GM12878 (cell line): ENCODE measurements at regions not wholly inside any gene's neighbourhood (a gene's known extent, or its start where the extent isn't known, plus 50 kb on each side); places are given as distances from the start of the nearest gene placed in this dataset.

Source experiments
- ATAC-seq: fragments of 200-7000 bp; cut with Tn5 transposase; 3 replicates; pipeline ENCODE4 v1.9.1; 2020; ENCODE audit warnings: mild to moderate bottlenecking, moderate library complexity
- BruUV-seq: library from RNA; stranded (reverse); fragments of 400-500 nt; replicated peaks from 2 replicates; lab custom pipeline; 2021; lab: Mats Ljungman, UMichigan
- CTCF ChIA-PET: fragments of 300-600 bp; sonication (Branson Sonifier 250); formaldehyde crosslinking; extraction: SDS; loops from one replicate; lab custom pipeline; 2021; ENCODE audit warnings: inconsistent platforms; lab: Yijun Ruan, JAX
- POLR2A ChIA-PET: fragments of 350-600 bp; formaldehyde crosslinking; extraction: SDS; loops from one replicate; lab custom pipeline; 2021; ENCODE audit warnings: inconsistent platforms; lab: Charles Lee
- RAD21 ChIA-PET: fragments of 300-600 bp; sonication (Branson Sonifier 250); formaldehyde crosslinking; loops from one replicate; lab custom pipeline; 2023; ENCODE audit warnings: antibody characterized with exemption; ENCODE audit not compliant: unreplicated experiment; lab: Charles Lee
- SMC1A ChIA-PET: fragments of 300-600 bp; sonication (Branson Sonifier 250); formaldehyde crosslinking; loops from one replicate; lab custom pipeline; 2023; ENCODE audit not compliant: unreplicated experiment, uncharacterized antibody; lab: Charles Lee
- DNase-seq: peaks from one replicate; pipeline ENCODE4 v3.0.0-alpha.2; 2011; ENCODE audit warnings: low read depth, low spot score
- FAIRE-seq: peaks from 3 replicates; lab custom pipeline; 2011; peaks lifted over from hg19 to GRCh38; lab: Jason Lieb, UNC
- H2AFZ ChIP-seq: 2 replicates; pipeline ENCODE4 v1.6.0; 2011; ENCODE audit warnings: low read depth, low read length, control low read depth; ENCODE audit not compliant: control insufficient read depth
- H3K27ac ChIP-seq: 2 replicates; pipeline ENCODE4 v1.5.1; 2011; ENCODE audit warnings: control low read depth; ENCODE audit not compliant: control insufficient read depth, insufficient read depth
- H3K27me3 ChIP-seq, 2 experiments: replicated peaks in 1 of 2; 2 replicates each; pipeline versions ENCODE4 v1.6.0 to v1.6.1; 2011; ENCODE audit warnings: low read length in 1 of 2; ENCODE audit not compliant: control insufficient read depth in 2 of 2, insufficient read depth in 2 of 2
- H3K36me3 ChIP-seq, 2 experiments: 2 replicates each; pipeline ENCODE4 v1.5.1; 2011; ENCODE audit warnings: low read length in 1 of 2; ENCODE audit not compliant: control insufficient read depth in 2 of 2, insufficient read depth in 2 of 2
- H3K4me1 ChIP-seq: 2 replicates; pipeline ENCODE4 v1.6.1; 2011; ENCODE audit warnings: mild to moderate bottlenecking, low read length, moderate library complexity, mixed read lengths; ENCODE audit not compliant: control insufficient read depth, insufficient read depth
- H3K4me2 ChIP-seq: 2 replicates; pipeline ENCODE4 v1.6.0; 2011; ENCODE audit warnings: control low read depth; ENCODE audit not compliant: control insufficient read depth, insufficient read depth
- H3K4me3 ChIP-seq: fragments of 200-600 bp; sonication (generic); 2 replicates; pipeline ENCODE4 v1.5.1; 2016
- H3K79me2 ChIP-seq: 2 replicates; pipeline ENCODE4 v1.6.0; 2011; ENCODE audit warnings: low read length; ENCODE audit not compliant: control insufficient read depth, insufficient read depth
- H3K9ac ChIP-seq: 2 replicates; pipeline ENCODE4 v1.8.0; 2011; ENCODE audit warnings: low read length, control low read depth, mixed read lengths; ENCODE audit not compliant: control insufficient read depth, insufficient read depth
- H3K9me3 ChIP-seq: replicated peaks from 3 replicates; pipeline ENCODE4 v1.5.1; 2011; ENCODE audit warnings: mild to moderate bottlenecking, low read length; ENCODE audit not compliant: control insufficient read depth, insufficient read depth
- H4K20me1 ChIP-seq: 2 replicates; pipeline ENCODE4 v1.6.0; 2011; ENCODE audit not compliant: control insufficient read depth, insufficient read depth
- BCL11A ChIP-seq: IDR thresholded peaks from 2 replicates; pipeline ENCODE4 v1.6.1; 2011; ENCODE audit warnings: low read depth, low read length
- CHD1 ChIP-seq: IDR thresholded peaks from 2 replicates; pipeline ENCODE4 v1.6.1; 2012; ENCODE audit warnings: low read depth, low read length, improper control_type of control experiment
- DPF2 ChIP-seq: fragments of 450-650 bp; IDR thresholded peaks from 2 replicates; pipeline ENCODE4 v1.6.1; 2017; ENCODE audit warnings: mild to moderate bottlenecking
- EED ChIP-seq: sonication (generic); IDR thresholded peaks from 2 replicates; pipeline ENCODE4 v1.6.1; 2016; ENCODE audit warnings: antibody characterized with exemption, low read depth
- ESRRA ChIP-seq: IDR thresholded peaks from 2 replicates; pipeline ENCODE4 v1.6.1; 2012; ENCODE audit warnings: mild to moderate bottlenecking, low read length, improper control_type of control experiment
- IRF4 ChIP-seq: IDR thresholded peaks from 2 replicates; pipeline ENCODE4 v1.6.1; 2011; ENCODE audit warnings: low read depth, low read length
- JUNB ChIP-seq: IDR thresholded peaks from 2 replicates; pipeline ENCODE4 v1.6.1; 2016; ENCODE audit warnings: antibody characterized with exemption, mild to moderate bottlenecking
- LARP7 ChIP-seq: fragments of 450-650 bp; IDR thresholded peaks from 2 replicates; pipeline ENCODE4 v1.6.1; 2017; ENCODE audit warnings: mild to moderate bottlenecking
- MEF2A ChIP-seq: IDR thresholded peaks from 2 replicates; pipeline ENCODE4 v1.6.1; 2011; ENCODE audit warnings: low read depth, mild to moderate bottlenecking, low read length, moderate library complexity; ENCODE audit not compliant: insufficient read depth
- MEF2B ChIP-seq: fragments of 450-650 bp; IDR thresholded peaks from 2 replicates; pipeline ENCODE4 v1.6.1; 2018; ENCODE audit warnings: mild to moderate bottlenecking, moderate library complexity; ENCODE audit not compliant: partially characterized antibody, poor library complexity, severe bottlenecking
- MTA3 ChIP-seq: IDR thresholded peaks from 2 replicates; pipeline ENCODE4 v1.6.1; 2012; ENCODE audit warnings: low read length, inconsistent platforms, borderline replicate concordance
- NBN ChIP-seq: fragments of 450-650 bp; IDR thresholded peaks from 2 replicates; pipeline ENCODE4 v1.6.1; 2016
- RAD51 ChIP-seq: fragments of 450-650 bp; IDR thresholded peaks from 2 replicates; pipeline ENCODE4 v1.6.1; 2016; ENCODE audit warnings: moderate library complexity, mild to moderate bottlenecking, inconsistent platforms
- SIX5 ChIP-seq: IDR thresholded peaks from 2 replicates; pipeline ENCODE4 v1.6.1; 2011; ENCODE audit warnings: mild to moderate bottlenecking, low read depth, low read length, moderate library complexity; ENCODE audit not compliant: severe bottlenecking
- TCF12 ChIP-seq: IDR thresholded peaks from 2 replicates; pipeline ENCODE4 v1.6.1; 2011; ENCODE audit warnings: low read depth, mild to moderate bottlenecking, low read length
- TCF7 ChIP-seq: IDR thresholded peaks from 2 replicates; pipeline ENCODE4 v1.6.1; 2014; ENCODE audit warnings: antibody characterized with exemption, borderline replicate concordance
- WGBS: methylation state at CpG from one replicate; pipeline ENCODE4 v1.1.6; 2016; ENCODE audit warnings: low lambda C conversion rate; ENCODE audit not compliant: insufficient replicate concordance, insufficient coverage; ENCODE audit errors: missing lambda C conversion rate; 5-methylcytosine and 5-hydroxymethylcytosine counted together
- in situ Hi-C: fragments of 300-500 bp; cut with MboI; formaldehyde crosslinking; loops from 9 replicates; pipeline ENCODE4 v1.14.3; 2018; ENCODE audit warnings: mixed read lengths
- intact Hi-C: fragments of 100-400 bp; cut with micrococcal nuclease; formaldehyde crosslinking; loops from one replicate; pipeline ENCODE4 v1.14.2; 2022; ENCODE audit not compliant: unreplicated experiment
- TF ChIP-seq, protein P1 (sequence below): fragments of 150-350 bp; IDR thresholded peaks from 2 replicates; pipeline ENCODE4 v1.6.1; 2016; ENCODE audit warnings: low read depth, low read length
- TF ChIP-seq, protein P2 (sequence below): fragments of 450-650 bp; formaldehyde crosslinking; IDR thresholded peaks from 2 replicates; pipeline ENCODE4 v1.4.0; 2020; ENCODE audit warnings: mild to moderate bottlenecking, moderate library complexity
- TF ChIP-seq, protein P3 (sequence below): IDR thresholded peaks from 2 replicates; pipeline ENCODE4 v1.6.1; 2012; ENCODE audit warnings: low read depth, low read length, improper control_type of control experiment

DNA sequence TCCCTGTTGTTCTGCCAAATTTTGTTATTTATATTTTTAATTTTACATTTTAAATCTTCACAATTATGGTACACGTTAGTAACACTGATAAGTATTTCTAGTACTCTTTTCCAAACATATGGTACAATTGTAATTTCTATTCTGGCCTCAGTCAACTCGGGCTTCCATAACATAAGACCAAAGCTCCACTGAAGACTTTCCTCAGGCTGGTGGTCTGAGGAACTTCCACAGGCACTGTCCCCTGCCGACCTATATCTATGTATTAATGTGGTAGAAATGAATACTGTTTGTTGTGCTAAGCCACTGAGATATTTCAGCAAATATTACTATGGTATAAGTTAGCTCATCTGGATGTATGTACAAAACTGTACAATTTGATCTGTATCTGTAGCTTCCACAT, 407.6 kb upstream of the ZNF804A start (continued):
- TF ChIP-seq ESRRA = no peak
- TF ChIP-seq CHD1 = no peak

DNA sequence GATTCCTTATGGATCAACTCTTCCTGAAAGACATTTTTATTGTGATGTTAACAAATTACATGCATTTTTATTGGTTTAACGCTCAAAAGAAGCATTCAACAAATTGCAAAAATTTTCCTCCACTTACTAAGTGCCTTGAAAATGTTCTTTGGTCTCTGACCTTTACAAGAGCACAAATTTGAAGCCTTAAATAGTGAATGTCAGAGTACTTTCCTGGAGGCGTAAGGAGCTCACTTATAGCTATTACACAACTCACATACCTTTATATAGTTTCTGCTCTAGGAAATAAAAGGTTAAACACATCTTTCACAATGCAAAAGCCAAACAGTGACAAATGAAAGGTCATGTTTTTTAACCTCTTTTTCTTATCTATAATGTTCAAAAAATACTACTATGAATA, 405.7 kb upstream of the ZNF804A start:
- no TSS peak for BruUV-seq
- Histone ChIP-seq H4K20me1 (no peaks in the 10 kb centered on the region), H2AFZ (no peak overlapping the region), H3K9ac (no peak overlapping the region), H3K4me3 (no peak overlapping the region), H3K9me3 (no peaks in the 10 kb centered on the region), H3K27ac (no peak overlapping the region), H3K4me1 (no peaks in the 10 kb centered on the region), H3K4me2 (no peak overlapping the region), H3K79me2 (no peaks in the 10 kb centered on the region), H3K36me3 (no peaks in the 10 kb centered on the region), H3K27me3 (no peaks in the 10 kb centered on the region)
- POLR2A ChIA-PET = no interaction called here
- no peak for ATAC-seq
- DNase-seq = no peak
- FAIRE-seq = no peak
- CTCF ChIA-PET = no interaction called here
- 61% methylated on average over 2 of the region's 2 CpGs for WGBS
- in situ Hi-C loops (no loop called here), intact Hi-C loops (no loop called here)
- RAD21 ChIA-PET = no interaction called here
- SMC1A ChIA-PET = no interaction called here
- TF ChIP-seq SIX5 = no peak
- TF ChIP-seq MEF2B = no peak
- no peak for TF ChIP-seq RAD51
- TF ChIP-seq EED = no peak
- no peak for TF ChIP-seq IRF4
- TF ChIP-seq, protein P1, sequence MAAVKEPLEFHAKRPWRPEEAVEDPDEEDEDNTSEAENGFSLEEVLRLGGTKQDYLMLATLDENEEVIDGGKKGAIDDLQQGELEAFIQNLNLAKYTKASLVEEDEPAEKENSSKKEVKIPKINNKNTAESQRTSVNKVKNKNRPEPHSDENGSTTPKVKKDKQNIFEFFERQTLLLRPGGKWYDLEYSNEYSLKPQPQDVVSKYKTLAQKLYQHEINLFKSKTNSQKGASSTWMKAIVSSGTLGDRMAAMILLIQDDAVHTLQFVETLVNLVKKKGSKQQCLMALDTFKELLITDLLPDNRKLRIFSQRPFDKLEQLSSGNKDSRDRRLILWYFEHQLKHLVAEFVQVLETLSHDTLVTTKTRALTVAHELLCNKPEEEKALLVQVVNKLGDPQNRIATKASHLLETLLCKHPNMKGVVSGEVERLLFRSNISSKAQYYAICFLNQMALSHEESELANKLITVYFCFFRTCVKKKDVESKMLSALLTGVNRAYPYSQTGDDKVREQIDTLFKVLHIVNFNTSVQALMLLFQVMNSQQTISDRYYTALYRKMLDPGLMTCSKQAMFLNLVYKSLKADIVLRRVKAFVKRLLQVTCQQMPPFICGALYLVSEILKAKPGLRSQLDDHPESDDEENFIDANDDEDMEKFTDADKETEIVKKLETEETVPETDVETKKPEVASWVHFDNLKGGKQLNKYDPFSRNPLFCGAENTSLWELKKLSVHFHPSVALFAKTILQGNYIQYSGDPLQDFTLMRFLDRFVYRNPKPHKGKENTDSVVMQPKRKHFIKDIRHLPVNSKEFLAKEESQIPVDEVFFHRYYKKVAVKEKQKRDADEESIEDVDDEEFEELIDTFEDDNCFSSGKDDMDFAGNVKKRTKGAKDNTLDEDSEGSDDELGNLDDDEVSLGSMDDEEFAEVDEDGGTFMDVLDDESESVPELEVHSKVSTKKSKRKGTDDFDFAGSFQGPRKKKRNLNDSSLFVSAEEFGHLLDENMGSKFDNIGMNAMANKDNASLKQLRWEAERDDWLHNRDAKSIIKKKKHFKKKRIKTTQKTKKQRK = no peak
- no peak for TF ChIP-seq NBN
- no peak for TF ChIP-seq TCF7
- no peak for TF ChIP-seq LARP7
- no peak for TF ChIP-seq TCF12
- TF ChIP-seq, protein P2, sequence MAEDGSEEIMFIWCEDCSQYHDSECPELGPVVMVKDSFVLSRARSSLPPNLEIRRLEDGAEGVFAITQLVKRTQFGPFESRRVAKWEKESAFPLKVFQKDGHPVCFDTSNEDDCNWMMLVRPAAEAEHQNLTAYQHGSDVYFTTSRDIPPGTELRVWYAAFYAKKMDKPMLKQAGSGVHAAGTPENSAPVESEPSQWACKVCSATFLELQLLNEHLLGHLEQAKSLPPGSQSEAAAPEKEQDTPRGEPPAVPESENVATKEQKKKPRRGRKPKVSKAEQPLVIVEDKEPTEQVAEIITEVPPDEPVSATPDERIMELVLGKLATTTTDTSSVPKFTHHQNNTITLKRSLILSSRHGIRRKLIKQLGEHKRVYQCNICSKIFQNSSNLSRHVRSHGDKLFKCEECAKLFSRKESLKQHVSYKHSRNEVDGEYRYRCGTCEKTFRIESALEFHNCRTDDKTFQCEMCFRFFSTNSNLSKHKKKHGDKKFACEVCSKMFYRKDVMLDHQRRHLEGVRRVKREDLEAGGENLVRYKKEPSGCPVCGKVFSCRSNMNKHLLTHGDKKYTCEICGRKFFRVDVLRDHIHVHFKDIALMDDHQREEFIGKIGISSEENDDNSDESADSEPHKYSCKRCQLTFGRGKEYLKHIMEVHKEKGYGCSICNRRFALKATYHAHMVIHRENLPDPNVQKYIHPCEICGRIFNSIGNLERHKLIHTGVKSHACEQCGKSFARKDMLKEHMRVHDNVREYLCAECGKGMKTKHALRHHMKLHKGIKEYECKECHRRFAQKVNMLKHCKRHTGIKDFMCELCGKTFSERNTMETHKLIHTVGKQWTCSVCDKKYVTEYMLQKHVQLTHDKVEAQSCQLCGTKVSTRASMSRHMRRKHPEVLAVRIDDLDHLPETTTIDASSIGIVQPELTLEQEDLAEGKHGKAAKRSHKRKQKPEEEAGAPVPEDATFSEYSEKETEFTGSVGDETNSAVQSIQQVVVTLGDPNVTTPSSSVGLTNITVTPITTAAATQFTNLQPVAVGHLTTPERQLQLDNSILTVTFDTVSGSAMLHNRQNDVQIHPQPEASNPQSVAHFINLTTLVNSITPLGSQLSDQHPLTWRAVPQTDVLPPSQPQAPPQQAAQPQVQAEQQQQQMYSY (CRISPR knock-in tag) = no peak
- no peak for TF ChIP-seq BCL11A
- TF ChIP-seq, protein P3, sequence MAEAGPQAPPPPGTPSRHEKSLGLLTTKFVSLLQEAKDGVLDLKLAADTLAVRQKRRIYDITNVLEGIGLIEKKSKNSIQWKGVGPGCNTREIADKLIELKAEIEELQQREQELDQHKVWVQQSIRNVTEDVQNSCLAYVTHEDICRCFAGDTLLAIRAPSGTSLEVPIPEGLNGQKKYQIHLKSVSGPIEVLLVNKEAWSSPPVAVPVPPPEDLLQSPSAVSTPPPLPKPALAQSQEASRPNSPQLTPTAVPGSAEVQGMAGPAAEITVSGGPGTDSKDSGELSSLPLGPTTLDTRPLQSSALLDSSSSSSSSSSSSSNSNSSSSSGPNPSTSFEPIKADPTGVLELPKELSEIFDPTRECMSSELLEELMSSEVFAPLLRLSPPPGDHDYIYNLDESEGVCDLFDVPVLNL = no peak
- TF ChIP-seq MTA3 = no peak
- TF ChIP-seq JUNB = no peak
- TF ChIP-seq DPF2 = no peak
- TF ChIP-seq MEF2A = no peak
